IPS DF 6.9 (cell line): ENCODE measurements at regions not wholly inside any gene's neighbourhood (a gene's known extent, or its start where the extent isn't known, plus 50 kb on each side); places are given as distances from the start of the nearest gene placed in this dataset.

Source experiments
- DNase-seq: peaks from one replicate; pipeline ENCODE4 v3.0.0-alpha.2; 2013; ENCODE audit warnings: low read depth, low spot score
- H3K27ac ChIP-seq: one replicate; pipeline ENCODE4 v1.5.1; 2013; ENCODE audit warnings: low read length, control low read depth
- H3K27me3 ChIP-seq: 2 replicates; pipeline ENCODE4 v1.6.1; 2013; ENCODE audit warnings: mild to moderate bottlenecking, low read length; ENCODE audit not compliant: control insufficient read depth, insufficient read depth
- H3K36me3 ChIP-seq: 2 replicates; pipeline ENCODE4 v1.6.1; 2013; ENCODE audit warnings: low read length; ENCODE audit not compliant: control insufficient read depth, insufficient read depth
- H3K4me1 ChIP-seq: 2 replicates; pipeline ENCODE4 v1.6.1; 2013; ENCODE audit warnings: low read length; ENCODE audit not compliant: control insufficient read depth, insufficient read depth
- H3K4me3 ChIP-seq: 2 replicates; pipeline ENCODE4 v1.5.1; 2013; ENCODE audit warnings: mild to moderate bottlenecking, low read length
- H3K9me3 ChIP-seq: 2 replicates; pipeline ENCODE4 v1.6.1; 2013; ENCODE audit warnings: low read length, inconsistent platforms; ENCODE audit not compliant: control insufficient read depth, insufficient read depth
- WGBS: extraction: QIAGEN DNeasy Blood & Tissue Kit; methylation state at CpG from one replicate; pipeline ENCODE4 v1.1.7; 2013; ENCODE audit warnings: mixed read lengths, missing lambda C conversion rate; ENCODE audit not compliant: insufficient read length, insufficient coverage; 5-methylcytosine and 5-hydroxymethylcytosine counted together

GRCh38 chr17:77001487-77001886, 133.3 kb downstream of the MGAT5B start:
- Histone ChIP-seq H3K4me3 (no peak overlapping the region), H3K27ac (no peak overlapping the region), H3K9me3 (no peaks in the 10 kb centered on the region), H3K4me1 (peaks cover 4% of the 10 kb centered on the region), H3K27me3 (no peaks in the 10 kb centered on the region), H3K36me3 (no peaks in the 10 kb centered on the region)
- WGBS, result no CpG with 5 or more reads among the region's 7 CpGs
- no peak for DNase-seq

GRCh38 chr17:77002103-77003045, 134.2 kb downstream of the MGAT5B start:
- no CpG with 5 or more reads among the region's 23 CpGs for WGBS
- H3K27me3 ChIP-seq, result no peaks in the 10 kb centered on the region
- no peaks in the 10 kb centered on the region for H3K9me3 ChIP-seq
- DNase-seq, result no peak
- no peak overlapping the region for H3K27ac ChIP-seq
- no peaks in the 10 kb centered on the region for H3K36me3 ChIP-seq
- H3K4me3 ChIP-seq, result no peak overlapping the region
- H3K4me1 ChIP-seq, result peaks cover 1% of the 10 kb centered on the region; the same call in 1 of the 2 replicates

GRCh38 chr17:77003699-77004098, 135.5 kb downstream of the MGAT5B start:
- no CpG with 5 or more reads among the region's 2 CpGs for WGBS
- H3K27me3 ChIP-seq, result no peaks in the 10 kb centered on the region
- H3K4me3 ChIP-seq, result no peak overlapping the region
- H3K9me3 ChIP-seq, result no peaks in the 10 kb centered on the region
- H3K27ac ChIP-seq, result no peak overlapping the region
- H3K36me3 ChIP-seq, result no peaks in the 10 kb centered on the region
- peaks cover 1% of the 10 kb centered on the region; the same call in 1 of the 2 replicates for H3K4me1 ChIP-seq
- DNase-seq, result no peak

GRCh38 chr17:77006971-77007649, 133.7 kb upstream of the SEC14L1 start:
- Histone ChIP-seq H3K27ac (no peak overlapping the region), H3K27me3 (no peaks in the 10 kb centered on the region), H3K4me3 (no peak overlapping the region), H3K9me3 (no peaks in the 10 kb centered on the region), H3K36me3 (no peaks in the 10 kb centered on the region), H3K4me1 (no peaks in the 10 kb centered on the region)
- no CpG with 5 or more reads among the region's 20 CpGs for WGBS
- no peak for DNase-seq

GRCh38 chr17:77009877-77010276, 130.9 kb upstream of the SEC14L1 start:
- Histone ChIP-seq H3K27ac (no peak overlapping the region), H3K4me3 (no peak overlapping the region), H3K36me3 (no peaks in the 10 kb centered on the region), H3K27me3 (no peaks in the 10 kb centered on the region), H3K9me3 (no peaks in the 10 kb centered on the region), H3K4me1 (no peaks in the 10 kb centered on the region)
- WGBS, result no CpG with 5 or more reads among the region's 2 CpGs
- DNase-seq, result no peak

- Histone ChIP-seq H3K4me3 (no peak overlapping the region), H3K27ac (no peak overlapping the region), H3K9me3 (no peaks in the 10 kb centered on the region), H3K36me3 (no peaks in the 10 kb centered on the region), H3K27me3 (no peaks in the 10 kb centered on the region), H3K4me1 (no peaks in the 10 kb centered on the region)
- DNase-seq, result no peak
These were observed 130.1 kb upstream of the SEC14L1 start for GRCh38 chr17:77010667-77011066.

- H3K36me3 ChIP-seq, result no peaks in the 10 kb centered on the region
- H3K4me1 ChIP-seq, result no peaks in the 10 kb centered on the region
- H3K27ac ChIP-seq, result no peak overlapping the region
- H3K4me3 ChIP-seq, result no peak overlapping the region
- DNase-seq, result no peak
- no peaks in the 10 kb centered on the region for H3K27me3 ChIP-seq
- no CpG with 5 or more reads among the region's 7 CpGs for WGBS
- H3K9me3 ChIP-seq, result no peaks in the 10 kb centered on the region
These were observed 129.4 kb upstream of the SEC14L1 start for GRCh38 chr17:77011173-77012011.

GRCh38 chr17:77018504-77018903, 122.3 kb upstream of the SEC14L1 start:
- WGBS, result no CpG with 5 or more reads among the region's 5 CpGs
- Histone ChIP-seq H3K4me3 (no peak overlapping the region), H3K27me3 (no peaks in the 10 kb centered on the region), H3K27ac (no peak overlapping the region), H3K9me3 (no peaks in the 10 kb centered on the region), H3K4me1 (no peaks in the 10 kb centered on the region), H3K36me3 (no peaks in the 10 kb centered on the region)
- no peak for DNase-seq

GRCh38 chr17:77019893-77020379, 120.8 kb upstream of the SEC14L1 start:
- DNase-seq, result no peak
- Histone ChIP-seq H3K27me3 (no peaks in the 10 kb centered on the region; the same call in 1 of the 2 replicates), H3K4me1 (no peaks in the 10 kb centered on the region), H3K9me3 (no peaks in the 10 kb centered on the region), H3K27ac (no peak overlapping the region), H3K4me3 (no peak overlapping the region), H3K36me3 (no peaks in the 10 kb centered on the region)
- no CpG with 5 or more reads among the region's 12 CpGs for WGBS

GRCh38 chr17:77020973-77021372, 119.8 kb upstream of the SEC14L1 start:
- Histone ChIP-seq H3K4me3 (no peak overlapping the region), H3K4me1 (no peaks in the 10 kb centered on the region), H3K9me3 (no peaks in the 10 kb centered on the region), H3K36me3 (no peaks in the 10 kb centered on the region), H3K27ac (no peak overlapping the region), H3K27me3 (no peaks in the 10 kb centered on the region; the same call in 1 of the 2 replicates)
- DNase-seq, result no peak
- no CpG with 5 or more reads among the region's 1 CpG for whole genome bisulfite sequencing
